MM.1S (cell line): ENCODE measurements at regions not wholly inside any gene's neighbourhood (a gene's known extent, or its start where the extent isn't known, plus 50 kb on each side); places are given as distances from the start of the nearest gene placed in this dataset.
"Not testable (repeated sequence)": the region's sequence is repeated elsewhere in the genome, so short reads cannot be mapped to it uniquely, and the experiment has no call there.

Source experiments
- DNase-seq: peaks from one replicate; pipeline ENCODE4 v3.0.0-alpha.2; 2015
- H2AFZ ChIP-seq: fragments of 300-600 bp; sonication (generic); 2 replicates; pipeline ENCODE4 v1.6.0; 2016; ENCODE audit warnings: antibody characterized with exemption, low read length
- H3F3A ChIP-seq: fragments of 300-600 bp; sonication (generic); 2 replicates; pipeline ENCODE4 v1.6.1; 2016; ENCODE audit warnings: mild to moderate bottlenecking, antibody characterized with exemption, low read length, moderate library complexity, mixed read lengths; ENCODE audit not compliant: insufficient read depth
- H3K27ac ChIP-seq: fragments of 300-600 bp; sonication (generic); 2 replicates; pipeline ENCODE4 v1.5.1; 2016; ENCODE audit warnings: mild to moderate bottlenecking, low read length
- H3K27me3 ChIP-seq: fragments of 300-600 bp; sonication (generic); replicated peaks from 2 replicates; pipeline ENCODE4 v1.6.0; 2016; ENCODE audit warnings: low read length; ENCODE audit not compliant: insufficient read depth
- H3K36me3 ChIP-seq: fragments of 300-600 bp; sonication (generic); replicated peaks from 2 replicates; pipeline ENCODE4 v1.6.1; 2016; ENCODE audit warnings: mild to moderate bottlenecking, low read length, mixed read lengths; ENCODE audit not compliant: insufficient read depth
- H3K4me1 ChIP-seq: fragments of 300-600 bp; sonication (generic); 2 replicates; pipeline ENCODE4 v1.6.1; 2016; ENCODE audit warnings: low read length, mixed read lengths
- H3K4me2 ChIP-seq: fragments of 300-600 bp; sonication (generic); 2 replicates; pipeline ENCODE4 v1.6.0; 2016; ENCODE audit warnings: low read depth, low read length
- H3K4me3 ChIP-seq: fragments of 300-600 bp; sonication (generic); 2 replicates; pipeline ENCODE4 v1.5.1; 2016; ENCODE audit warnings: low read length, mixed read lengths
- H3K79me2 ChIP-seq: fragments of 300-600 bp; sonication (generic); 2 replicates; pipeline ENCODE4 v1.6.1; 2016; ENCODE audit warnings: mixed run types, low read length, mixed read lengths
- H3K9ac ChIP-seq: fragments of 300-600 bp; sonication (generic); 2 replicates; pipeline ENCODE4 v1.6.1; 2016; ENCODE audit warnings: low read length, mixed read lengths
- H3K9me2 ChIP-seq: fragments of 300-600 bp; sonication (generic); replicated peaks from 2 replicates; pipeline ENCODE4 v1.6.1; 2016; ENCODE audit warnings: mild to moderate bottlenecking, low read length, mixed read lengths; ENCODE audit not compliant: insufficient read depth
- H3K9me3 ChIP-seq: fragments of 300-600 bp; sonication (generic); replicated peaks from 2 replicates; pipeline ENCODE4 v1.6.1; 2016; ENCODE audit warnings: mild to moderate bottlenecking, low read length, mixed read lengths; ENCODE audit not compliant: insufficient read depth
- H4K20me1 ChIP-seq: fragments of 300-600 bp; sonication (generic); 2 replicates; pipeline ENCODE4 v1.6.1; 2016; ENCODE audit warnings: mild to moderate bottlenecking, low read length, moderate library complexity, mixed read lengths; ENCODE audit not compliant: insufficient read depth
- EZH2 ChIP-seq: fragments of 300-600 bp; sonication (generic); optimal IDR thresholded peaks from 2 replicates; pipeline ENCODE3; 2017; ENCODE audit warnings: low read depth, mild to moderate bottlenecking, antibody characterized with exemption, low read length, mixed read lengths
- EZH2phosphoT487 ChIP-seq: fragments of 300-600 bp; sonication (generic); IDR thresholded peaks from 2 replicates; pipeline ENCODE4 v1.6.1; 2018; ENCODE audit warnings: antibody characterized with exemption, low read length
- TF ChIP-seq, protein P1 (sequence below): fragments of 300-600 bp; sonication (generic); IDR thresholded peaks from 2 replicates; pipeline ENCODE4 v1.5.1; 2016; ENCODE audit warnings: antibody characterized with exemption, low read length, mixed read lengths

DNA sequence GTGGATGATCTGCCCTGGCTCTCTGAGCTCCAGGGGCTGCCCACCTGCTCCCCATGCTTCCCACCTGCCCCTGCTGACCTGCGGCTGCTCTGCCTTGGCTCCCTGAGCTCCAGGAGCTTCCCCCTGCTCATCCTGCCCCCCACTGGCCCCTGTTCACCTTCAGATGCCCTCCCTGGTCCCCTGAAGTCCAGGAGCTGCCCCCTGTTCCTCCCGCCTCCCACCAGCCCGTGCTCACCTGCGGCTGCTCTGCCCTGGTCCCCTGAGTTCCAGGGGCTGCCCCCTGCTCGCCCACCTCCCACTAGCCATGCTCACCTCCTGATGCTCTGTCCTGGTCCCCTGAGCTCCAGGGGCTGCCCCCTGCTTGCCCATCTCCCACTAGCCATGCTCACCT, 219.7 kb downstream of the TMEM121 start:
- TF ChIP-seq, protein P1, sequence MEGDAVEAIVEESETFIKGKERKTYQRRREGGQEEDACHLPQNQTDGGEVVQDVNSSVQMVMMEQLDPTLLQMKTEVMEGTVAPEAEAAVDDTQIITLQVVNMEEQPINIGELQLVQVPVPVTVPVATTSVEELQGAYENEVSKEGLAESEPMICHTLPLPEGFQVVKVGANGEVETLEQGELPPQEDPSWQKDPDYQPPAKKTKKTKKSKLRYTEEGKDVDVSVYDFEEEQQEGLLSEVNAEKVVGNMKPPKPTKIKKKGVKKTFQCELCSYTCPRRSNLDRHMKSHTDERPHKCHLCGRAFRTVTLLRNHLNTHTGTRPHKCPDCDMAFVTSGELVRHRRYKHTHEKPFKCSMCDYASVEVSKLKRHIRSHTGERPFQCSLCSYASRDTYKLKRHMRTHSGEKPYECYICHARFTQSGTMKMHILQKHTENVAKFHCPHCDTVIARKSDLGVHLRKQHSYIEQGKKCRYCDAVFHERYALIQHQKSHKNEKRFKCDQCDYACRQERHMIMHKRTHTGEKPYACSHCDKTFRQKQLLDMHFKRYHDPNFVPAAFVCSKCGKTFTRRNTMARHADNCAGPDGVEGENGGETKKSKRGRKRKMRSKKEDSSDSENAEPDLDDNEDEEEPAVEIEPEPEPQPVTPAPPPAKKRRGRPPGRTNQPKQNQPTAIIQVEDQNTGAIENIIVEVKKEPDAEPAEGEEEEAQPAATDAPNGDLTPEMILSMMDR = no peak
- no peak for TF ChIP-seq EZH2
- TF ChIP-seq EZH2phosphoT487 = no peak
- Histone ChIP-seq H3K79me2 (no peaks in the 10 kb centered on the region), H3K36me3 (no peaks in the 10 kb centered on the region), H3K4me3 (no peak overlapping the region), H3K27me3 (no peaks in the 10 kb centered on the region), H3K9me3 (no peaks in the 10 kb centered on the region), H3K4me2 (no peak overlapping the region), H2AFZ (no peak overlapping the region), H4K20me1 (no peaks in the 10 kb centered on the region), H3K27ac (no peak overlapping the region), H3K9me2 (no peaks in the 10 kb centered on the region), H3K4me1 (no peaks in the 10 kb centered on the region), H3K9ac (no peak overlapping the region), H3F3A (no peaks in the 10 kb centered on the region)
- DNase-seq = no peak

DNA sequence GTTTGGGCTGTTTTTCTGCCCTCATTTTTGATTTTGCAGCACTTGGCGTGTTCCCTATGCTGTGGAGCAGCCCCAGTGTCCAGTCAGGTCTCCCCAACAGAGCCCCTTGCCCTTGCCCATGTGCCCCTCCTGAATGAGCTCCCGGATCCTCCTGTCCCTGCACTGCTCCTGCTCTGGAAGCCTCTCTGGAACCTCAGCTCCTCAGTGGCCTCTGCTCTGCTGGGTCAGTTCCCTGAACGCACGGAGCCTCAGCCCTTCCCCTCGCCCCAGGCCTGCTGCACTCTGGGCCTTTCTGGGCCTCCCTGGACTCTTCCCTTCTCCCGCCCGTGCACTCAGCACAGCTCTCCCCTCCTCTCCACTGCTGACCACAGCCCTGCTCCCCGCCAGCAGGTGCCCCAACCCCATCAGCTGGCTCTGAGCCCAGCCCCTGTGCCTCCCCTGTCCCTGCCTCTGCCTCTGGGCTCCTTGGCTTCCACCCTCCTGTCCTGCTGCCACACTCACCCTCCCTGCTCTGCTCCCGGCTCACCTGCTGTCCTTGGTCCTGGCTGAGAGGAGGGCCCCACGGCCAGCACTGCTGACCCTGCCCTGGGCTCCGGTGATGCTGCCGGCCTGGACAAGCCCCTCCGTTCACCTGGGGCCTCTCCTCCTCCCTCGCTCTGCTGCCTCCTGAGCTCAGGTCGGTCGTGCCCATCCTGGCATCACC, 220.6 kb downstream of the TMEM121 start:
- H3K4me2 ChIP-seq, H3K9me2 ChIP-seq, H2AFZ ChIP-seq, H3K4me1 ChIP-seq, H3K79me2 ChIP-seq, H3K27me3 ChIP-seq, H3K9me3 ChIP-seq, H3F3A ChIP-seq, DNase-seq, H3K36me3 ChIP-seq, H3K27ac ChIP-seq, H3K4me3 ChIP-seq, H4K20me1 ChIP-seq, H3K9ac ChIP-seq: not testable (repeated sequence)

DNA sequence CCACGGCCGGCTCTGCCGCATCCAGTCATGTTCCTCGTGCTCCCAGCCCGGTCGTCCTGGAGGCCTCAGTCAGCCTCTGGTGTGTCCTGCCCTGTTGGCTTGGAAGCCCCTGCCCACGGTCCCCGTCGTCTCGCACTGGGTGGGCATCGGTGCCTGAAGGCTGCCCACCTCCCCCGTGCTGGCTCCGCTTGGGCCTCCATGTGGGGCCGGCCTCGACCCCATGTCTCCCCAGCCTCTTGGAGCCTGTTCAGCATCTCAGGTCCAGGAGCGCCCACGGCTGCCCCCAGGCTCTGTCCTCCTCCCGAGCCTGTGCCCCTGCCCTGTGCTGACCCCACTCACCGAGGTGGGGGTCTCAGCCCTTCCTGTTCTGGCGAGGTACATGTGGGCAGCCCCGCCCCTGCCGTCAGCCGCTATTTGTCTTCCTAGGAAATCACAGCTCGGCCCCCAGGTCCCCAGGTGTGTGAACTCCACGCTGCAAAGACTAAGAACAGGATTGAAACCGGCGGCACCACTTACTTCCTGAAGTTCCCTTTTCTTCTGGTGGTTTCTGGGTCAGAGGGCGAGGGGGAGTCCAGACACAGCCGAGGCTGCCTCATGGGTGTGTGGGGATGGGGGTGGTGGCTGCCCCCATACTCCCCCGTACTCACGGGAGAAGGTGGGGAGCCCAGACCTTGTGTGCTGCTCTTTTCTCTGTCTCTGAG, 221.3 kb downstream of the TMEM121 start:
- H3F3A ChIP-seq, DNase-seq, H3K27ac ChIP-seq, H4K20me1 ChIP-seq, H3K36me3 ChIP-seq, H3K9me3 ChIP-seq, H3K9me2 ChIP-seq, H3K79me2 ChIP-seq, H3K27me3 ChIP-seq, H2AFZ ChIP-seq, H3K4me1 ChIP-seq, H3K9ac ChIP-seq, H3K4me2 ChIP-seq, H3K4me3 ChIP-seq: not testable (repeated sequence)

DNA sequence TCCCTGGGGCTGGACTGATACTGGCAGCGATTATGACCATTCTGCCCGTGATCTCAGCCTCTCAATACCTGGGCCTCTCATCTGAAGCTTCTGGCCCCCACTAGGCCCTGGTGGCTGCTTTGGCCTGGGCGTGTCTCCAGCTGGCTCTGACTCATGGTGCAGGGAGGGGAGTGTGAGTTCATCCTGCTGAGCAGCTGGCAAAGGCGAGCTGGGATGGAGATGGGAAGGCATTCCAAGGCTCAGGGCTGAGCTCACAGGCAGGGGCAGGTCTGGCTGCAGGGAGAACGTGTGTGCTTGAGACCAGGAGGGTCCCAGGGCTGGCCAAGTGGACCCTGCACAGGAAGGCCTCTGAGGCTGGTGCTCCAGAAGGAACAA, 221.8 kb downstream of the TMEM121 start:
- Histone ChIP-seq H3K4me3 (no peak overlapping the region), H4K20me1 (no peaks in the 10 kb centered on the region), H3K79me2 (no peaks in the 10 kb centered on the region), H3K9ac (no peak overlapping the region), H3F3A (no peaks in the 10 kb centered on the region), H3K4me2 (no peak overlapping the region), H2AFZ (no peak overlapping the region), H3K9me2 (no peaks in the 10 kb centered on the region), H3K4me1 (no peaks in the 10 kb centered on the region), H3K27ac (no peak overlapping the region), H3K27me3 (no peaks in the 10 kb centered on the region), H3K36me3 (no peaks in the 10 kb centered on the region), H3K9me3 (no peaks in the 10 kb centered on the region)
- DNase-seq = no peak
- TF ChIP-seq, protein P1 = no peak
- TF ChIP-seq EZH2 (no peak), EZH2phosphoT487 (no peak)

DNA sequence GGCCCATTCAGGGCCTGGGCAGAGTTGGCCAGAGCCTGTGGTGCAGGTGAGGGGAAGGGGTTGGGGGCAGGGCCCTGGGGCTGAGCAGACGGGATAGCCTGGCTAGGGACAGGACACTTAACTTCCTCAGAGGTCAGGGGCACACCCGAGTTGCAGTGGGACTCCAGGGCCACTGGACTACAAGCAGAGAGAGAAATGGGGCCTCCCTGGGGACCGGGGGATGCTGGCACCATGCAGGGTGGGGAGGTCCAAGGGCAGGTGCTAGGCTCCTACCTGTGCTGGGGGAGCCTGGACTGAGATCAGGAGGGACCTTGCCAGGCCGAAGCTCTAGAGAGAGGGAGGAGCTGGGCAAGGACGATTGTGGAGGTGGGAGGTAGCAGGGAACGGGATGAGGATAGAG, 222.3 kb downstream of the TMEM121 start:
- not testable (repeated sequence) for H3K27me3 ChIP-seq, H3K4me2 ChIP-seq, H3K9ac ChIP-seq, H4K20me1 ChIP-seq, H2AFZ ChIP-seq, H3K4me3 ChIP-seq, H3K4me1 ChIP-seq, H3F3A ChIP-seq, H3K36me3 ChIP-seq, H3K9me2 ChIP-seq, H3K27ac ChIP-seq, H3K79me2 ChIP-seq, DNase-seq, H3K9me3 ChIP-seq

DNA sequence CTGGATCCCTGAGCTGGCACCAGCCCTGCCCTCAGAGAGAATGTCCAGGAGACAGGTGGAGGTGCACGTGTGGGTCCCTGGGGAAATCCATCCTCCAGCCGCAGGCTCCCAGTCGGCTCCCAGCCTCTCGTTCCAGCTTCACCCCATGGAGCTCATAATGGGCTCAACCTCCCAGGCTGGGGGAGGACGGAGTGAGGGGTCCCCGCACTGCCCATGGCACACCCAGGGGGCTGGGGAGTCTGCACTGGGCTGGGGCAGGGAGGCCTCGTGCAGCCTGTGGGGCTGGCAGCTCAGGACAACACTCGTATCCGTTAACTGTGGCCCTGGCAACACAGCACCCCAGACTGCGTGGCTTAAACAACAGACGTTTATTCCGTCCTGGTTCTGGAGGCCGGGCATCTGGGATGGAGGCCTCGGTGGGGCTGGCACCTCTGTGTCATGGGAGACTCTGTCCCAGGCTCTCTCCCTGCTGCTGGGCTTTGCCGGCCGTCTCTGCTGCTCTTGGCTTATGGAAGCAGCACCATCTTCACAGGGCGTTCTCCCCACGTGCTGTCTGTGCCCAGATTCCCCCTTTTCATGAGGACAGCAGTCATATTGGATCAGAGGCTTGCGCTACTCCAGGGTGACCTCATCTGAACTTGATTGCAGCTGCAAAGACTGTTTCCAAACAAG, 223.6 kb downstream of the TMEM121 start:
- not testable (repeated sequence) for H3K27ac ChIP-seq, H4K20me1 ChIP-seq, H3K4me1 ChIP-seq, H2AFZ ChIP-seq, H3K27me3 ChIP-seq, DNase-seq, H3F3A ChIP-seq, H3K4me3 ChIP-seq, H3K9me2 ChIP-seq, H3K9ac ChIP-seq, H3K36me3 ChIP-seq, H3K9me3 ChIP-seq, H3K79me2 ChIP-seq, H3K4me2 ChIP-seq
